AG08396 (cell line): ENCODE measurements at regions not wholly inside any gene's neighbourhood (a gene's known extent, or its start where the extent isn't known, plus 50 kb on each side); places are given as distances from the start of the nearest gene placed in this dataset.
A peak's percentile ranks its signal among the peaks of the same experiment; 100 is the strongest.
"Not testable (repeated sequence)": the region's sequence is repeated elsewhere in the genome, so short reads cannot be mapped to it uniquely, and the experiment has no call there.

ENCODE experiments used
- DNase-seq: peaks from one replicate; pipeline ENCODE4 v3.0.0; 2012; ENCODE audit warnings: low spot score, mixed read lengths

- no peak for DNase-seq
Measured at GRCh38 chr9:96064826-96065481, 189.5 kb downstream of the ERCC6L2 start.

- DNase-seq = no peak
Measured at GRCh38 chr9:96062854-96063253, 187.4 kb downstream of the ERCC6L2 start.

- no peak for DNase-seq
Measured at GRCh38 chr9:96062031-96062430, 186.5 kb downstream of the ERCC6L2 start.

- DNase-seq = peak; percentile 62
Measured at GRCh38 chr9:96061293-96061987, 185.9 kb downstream of the ERCC6L2 start.

- no peak for DNase-seq
Measured at GRCh38 chr9:96058218-96058617, 182.7 kb downstream of the ERCC6L2 start.

- DNase-seq = no peak
Measured at GRCh38 chr9:96057155-96057554, 181.7 kb downstream of the ERCC6L2 start.

- no peak for DNase-seq
Measured at GRCh38 chr9:96056226-96056625, 180.7 kb downstream of the ERCC6L2 start.

- DNase-seq = not testable (repeated sequence)
Measured at GRCh38 chr9:96054248-96054647, 178.8 kb downstream of the ERCC6L2 start.

- DNase-seq = no peak
Measured at GRCh38 chr9:96052686-96053085, 177.2 kb downstream of the ERCC6L2 start.

GRCh38 chr9:96051423-96051822 lies 175.9 kb downstream of the ERCC6L2 start:
- no peak for DNase-seq

GRCh38 chr9:96050861-96051155 lies 175.3 kb downstream of the ERCC6L2 start:
- no peak for DNase-seq

GRCh38 chr9:96050048-96050860 lies 174.8 kb downstream of the ERCC6L2 start:
- DNase-seq = no peak

GRCh38 chr9:96048956-96049831 lies 173.7 kb downstream of the ERCC6L2 start:
- DNase-seq = no peak

GRCh38 chr9:96048104-96048955 lies 172.8 kb downstream of the ERCC6L2 start:
- DNase-seq = no peak

- no peak for DNase-seq
Measured at GRCh38 chr9:96047741-96048103, 172.2 kb downstream of the ERCC6L2 start.

- no peak for DNase-seq
Measured at GRCh38 chr9:96047116-96047639, 171.7 kb downstream of the ERCC6L2 start.

- no peak for DNase-seq
Measured at GRCh38 chr9:96045811-96046210, 170.3 kb downstream of the ERCC6L2 start.

- no peak for DNase-seq
Measured at GRCh38 chr9:96044401-96044800, 168.9 kb downstream of the ERCC6L2 start.

GRCh38 chr9:96040591-96041461 lies 165.3 kb downstream of the ERCC6L2 start:
- DNase-seq = no peak

- DNase-seq = no peak
Measured at GRCh38 chr9:96038914-96039313, 163.4 kb downstream of the ERCC6L2 start.
